GM21447 (cell line): ENCODE measurements at regions not wholly inside any gene's neighbourhood (a gene's known extent, or its start where the extent isn't known, plus 50 kb on each side); places are given as distances from the start of the nearest gene placed in this dataset.

Experiments
- ATAC-seq: cut with Tn5 transposase; IDR thresholded peaks from one replicate; pipeline ENCODE4 v1.9.1; 2021; ENCODE audit not compliant: unreplicated experiment

- ATAC-seq: no peak
These were observed 210.0 kb downstream of the KLHL4 start for GRCh38 chrX:87727620-87728019.

GRCh38 chrX:87728024-87728423 is 210.4 kb downstream of the KLHL4 start:
- no peak for ATAC-seq

- ATAC-seq: no peak
These were observed 210.9 kb downstream of the KLHL4 start for GRCh38 chrX:87728459-87728858.

- ATAC-seq: no peak
These were observed 214.5 kb downstream of the KLHL4 start for GRCh38 chrX:87732133-87732532.

GRCh38 chrX:87736576-87736975 is 219.0 kb downstream of the KLHL4 start:
- ATAC-seq: no peak

- no peak for ATAC-seq
These were observed 226.8 kb downstream of the KLHL4 start for GRCh38 chrX:87744391-87744790.

GRCh38 chrX:87755493-87755892 is 237.9 kb downstream of the KLHL4 start:
- ATAC-seq: no peak

- no peak for ATAC-seq
These were observed 271.4 kb downstream of the KLHL4 start for GRCh38 chrX:87788976-87789375.

GRCh38 chrX:87798039-87798438 is 280.4 kb downstream of the KLHL4 start:
- no peak for ATAC-seq

- no peak for ATAC-seq
These were observed 288.4 kb downstream of the KLHL4 start for GRCh38 chrX:87805829-87806490.

GRCh38 chrX:87808576-87809243 is 291.1 kb downstream of the KLHL4 start:
- ATAC-seq: no peak

- no peak for ATAC-seq
These were observed 296.0 kb downstream of the KLHL4 start for GRCh38 chrX:87813566-87813965.

- ATAC-seq: no peak
These were observed 329.4 kb downstream of the KLHL4 start for GRCh38 chrX:87846956-87847355.

- no peak for ATAC-seq
These were observed 355.8 kb downstream of the KLHL4 start for GRCh38 chrX:87873347-87873941.

- ATAC-seq: no peak
These were observed 356.4 kb downstream of the KLHL4 start for GRCh38 chrX:87874043-87874442.

GRCh38 chrX:87878926-87879325 is 361.3 kb downstream of the KLHL4 start:
- no peak for ATAC-seq

- ATAC-seq: no peak
These were observed 372.8 kb downstream of the KLHL4 start for GRCh38 chrX:87890437-87890836.

- no peak for ATAC-seq
These were observed 377.8 kb downstream of the KLHL4 start for GRCh38 chrX:87895421-87895820.

- no peak for ATAC-seq
These were observed 378.5 kb downstream of the KLHL4 start for GRCh38 chrX:87896057-87896456.

- peak; percentile 71 for ATAC-seq
These were observed 382.8 kb downstream of the KLHL4 start for GRCh38 chrX:87900320-87900908.

GRCh38 chrX:87901060-87901459 is 383.5 kb downstream of the KLHL4 start:
- ATAC-seq: no peak

- no peak for ATAC-seq
These were observed 397.1 kb downstream of the KLHL4 start for GRCh38 chrX:87914726-87915125.
